ENCODE measurements at regions not wholly inside any gene's neighbourhood (a gene's known extent, or its start where the extent isn't known, plus 50 kb on each side); places are given as distances from the start of the nearest gene placed in this dataset.
"Not testable (repeated sequence)": the region's sequence is repeated elsewhere in the genome, so short reads cannot be mapped to it uniquely, and the experiment has no call there.

GRCh38 chr11:79547256-79547655 lies 106.4 kb upstream of the TENM4 start:
- intact Hi-C loops (cut with micrococcal nuclease), result no loop called here

- intact Hi-C loops (cut with micrococcal nuclease), result no loop called here
Measured at GRCh38 chr11:79546351-79546750, 105.5 kb upstream of the TENM4 start.

- intact Hi-C loops (cut with micrococcal nuclease), result no loop called here
Measured at GRCh38 chr11:79544361-79544760, 103.5 kb upstream of the TENM4 start.

- intact Hi-C loops (cut with micrococcal nuclease), result no loop called here
Measured at GRCh38 chr11:79543101-79543500, 102.3 kb upstream of the TENM4 start.

GRCh38 chr11:79541466-79541865 lies 100.6 kb upstream of the TENM4 start:
- intact Hi-C loops (cut with micrococcal nuclease), result no loop called here

DNA sequence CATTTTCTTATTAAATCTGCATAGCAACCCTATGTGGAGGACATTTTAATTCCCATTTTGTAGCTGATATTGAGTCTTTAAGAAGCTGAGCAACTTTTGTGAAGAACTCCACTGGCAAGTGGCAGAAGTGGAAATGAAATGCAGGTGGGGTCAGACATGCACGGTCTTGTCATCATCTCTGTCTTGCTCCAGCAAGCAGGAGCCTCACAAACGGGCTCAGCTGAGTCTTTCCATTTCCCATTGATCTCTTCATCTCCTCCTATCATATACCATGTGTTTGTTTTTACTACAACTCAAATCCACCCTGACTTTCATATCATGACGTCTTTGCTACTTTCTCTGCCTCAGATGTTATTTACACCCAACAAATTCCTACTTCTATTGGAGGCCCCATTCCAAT lies 97.9 kb upstream of the TENM4 start:
- intact Hi-C loops (cut with micrococcal nuclease), result no loop called here

DNA sequence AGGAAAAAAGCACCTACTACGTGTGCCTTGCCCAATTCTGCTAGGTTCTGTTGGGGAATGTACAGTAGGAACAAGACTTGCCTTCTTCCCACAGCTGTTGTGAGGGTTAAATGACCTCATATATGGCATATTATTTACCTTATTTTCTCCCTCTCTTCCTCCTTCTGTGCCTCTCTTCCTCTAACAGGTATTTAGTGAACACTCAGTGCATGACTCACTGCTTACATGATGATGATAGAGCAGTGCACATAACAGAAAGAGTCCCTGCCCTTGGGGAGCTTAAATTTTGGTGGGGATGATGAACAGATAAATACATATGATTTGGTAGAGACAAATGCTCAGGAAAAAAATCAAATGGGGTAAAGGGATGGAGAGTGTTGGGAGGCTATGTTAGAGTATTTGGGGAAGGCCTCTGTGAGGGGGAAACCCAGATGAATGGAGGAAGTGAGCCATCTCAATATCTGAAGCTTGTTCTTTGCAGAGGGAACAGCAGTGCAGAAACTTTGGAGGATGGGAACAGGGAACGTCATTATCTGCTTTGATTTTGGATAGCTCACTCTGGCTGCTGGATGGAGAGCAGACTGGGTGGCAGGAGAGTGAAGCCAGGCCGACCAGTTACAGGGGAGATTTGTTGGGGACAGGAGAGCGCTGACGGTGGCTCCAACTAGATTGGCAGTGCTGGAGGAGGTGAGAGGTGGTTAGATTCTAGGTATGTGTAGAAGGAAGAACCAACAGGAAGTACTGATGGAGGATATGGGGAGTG lies 95.5 kb upstream of the TENM4 start:
- intact Hi-C loops (cut with micrococcal nuclease), result no loop called here

DNA sequence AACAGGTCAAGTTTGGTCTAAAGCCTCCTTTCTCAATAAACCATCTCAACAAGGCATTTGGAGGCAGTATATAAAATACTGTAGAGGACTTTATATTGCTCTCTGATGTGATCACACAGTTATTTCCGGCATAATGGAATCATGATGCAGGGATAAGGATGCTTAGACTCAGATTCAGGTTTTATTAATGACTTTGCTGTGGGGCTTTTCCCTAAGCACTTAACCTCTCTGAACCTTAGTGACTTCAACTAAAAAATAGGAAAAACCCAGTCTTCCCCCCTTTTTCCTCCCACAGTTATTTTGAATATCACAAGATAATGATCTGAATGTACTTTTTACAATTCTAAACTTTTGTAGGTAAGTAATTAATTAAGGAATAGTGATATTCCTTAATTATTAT lies 94.8 kb upstream of the TENM4 start:
- intact Hi-C loops (cut with micrococcal nuclease), result no loop called here

GRCh38 chr11:79525257-79525656 lies 84.4 kb upstream of the TENM4 start:
- intact Hi-C loops (cut with micrococcal nuclease), result no loop called here

DNA sequence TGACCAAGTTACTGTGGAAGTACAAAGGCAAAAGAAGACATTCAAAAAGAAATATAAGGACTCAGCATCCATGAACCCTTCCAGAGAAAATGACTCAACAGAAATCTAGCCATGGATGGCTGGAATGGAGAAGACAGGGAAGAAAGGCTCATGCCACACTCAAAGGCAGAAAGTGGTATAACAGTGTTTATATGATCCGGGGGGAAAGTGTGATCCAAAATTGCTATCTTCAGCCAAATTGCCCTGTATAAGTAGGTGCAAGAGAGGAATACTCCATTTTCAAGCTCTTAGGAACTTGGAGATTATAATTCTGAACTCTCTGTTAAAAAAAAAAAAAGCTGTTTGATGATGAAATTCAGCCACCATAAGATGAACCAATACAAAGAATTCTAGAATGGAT lies 81.8 kb upstream of the TENM4 start:
- intact Hi-C loops (cut with micrococcal nuclease), result no loop called here

DNA sequence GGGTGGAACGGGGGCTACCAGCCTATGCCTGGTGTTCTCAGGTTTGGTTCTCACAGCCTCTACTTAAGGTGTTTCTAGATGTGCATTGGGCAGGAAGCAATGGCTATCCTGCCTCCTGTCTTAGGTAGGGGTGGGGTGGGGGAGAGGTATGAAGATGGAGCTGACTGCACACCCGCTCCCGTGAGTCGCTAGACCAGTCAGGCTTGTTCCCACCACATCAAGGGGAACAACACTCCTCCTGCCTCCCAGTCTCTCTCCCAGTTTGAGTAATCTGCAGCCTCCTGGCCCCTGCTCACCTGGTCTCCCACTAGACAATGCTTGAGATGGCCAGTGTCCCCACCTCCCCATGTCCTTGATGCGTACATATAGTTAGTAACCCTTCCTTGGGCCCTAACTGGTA lies 79.3 kb upstream of the TENM4 start:
- intact Hi-C loops (cut with micrococcal nuclease), result no loop called here

- intact Hi-C loops (cut with micrococcal nuclease), result no loop called here
Measured at GRCh38 chr11:79515781-79516180, 75.0 kb upstream of the TENM4 start.

DNA sequence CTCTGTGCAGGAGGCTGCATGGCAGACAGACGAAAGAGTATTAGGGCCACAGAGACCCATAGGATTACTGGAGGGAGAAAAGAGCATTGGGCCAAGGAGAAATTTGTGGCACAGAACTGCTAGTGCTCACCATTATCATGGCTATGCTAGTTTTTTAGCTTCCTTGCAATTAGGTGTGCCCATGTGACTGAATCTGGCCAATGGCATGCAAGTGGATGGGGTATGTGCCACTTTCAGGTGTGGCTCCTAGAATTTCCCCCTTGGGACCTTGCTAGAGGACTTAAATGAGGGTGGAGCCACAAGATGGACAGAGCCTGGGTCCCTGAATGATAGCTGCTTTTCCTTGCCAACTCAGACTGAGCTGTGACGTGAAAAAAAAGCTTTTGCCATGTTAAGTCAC lies 73.9 kb upstream of the TENM4 start:
- intact Hi-C loops (cut with micrococcal nuclease), result no loop called here

- intact Hi-C loops (cut with micrococcal nuclease), result no loop called here
Measured at GRCh38 chr11:79514290-79514689, 73.5 kb upstream of the TENM4 start.

- intact Hi-C loops (cut with micrococcal nuclease), result no loop called here
Measured at GRCh38 chr11:79512706-79513469, 72.1 kb upstream of the TENM4 start.

DNA sequence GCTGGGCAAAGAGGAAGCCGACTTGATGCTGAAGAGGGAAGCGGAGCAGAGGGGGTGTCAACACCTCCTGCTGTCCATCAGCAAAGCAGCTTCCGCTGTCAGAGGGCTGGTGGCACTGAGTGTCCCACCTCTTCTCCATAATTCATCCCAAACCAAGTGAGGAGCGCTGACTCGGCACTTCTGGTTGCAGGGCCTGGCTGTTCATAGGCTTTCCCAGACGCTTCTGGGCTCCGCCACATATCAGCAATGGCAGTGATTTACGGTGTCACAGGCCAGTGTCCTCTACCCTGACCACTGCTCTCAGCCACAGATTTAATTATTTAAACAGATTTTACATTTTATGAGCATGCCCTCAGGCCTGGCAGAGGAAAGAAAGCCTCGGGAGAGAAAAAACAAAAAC lies 70.1 kb upstream of the TENM4 start:
- intact Hi-C loops (cut with micrococcal nuclease), result no loop called here

GRCh38 chr11:79508461-79508860 lies 67.6 kb upstream of the TENM4 start:
- intact Hi-C loops (cut with micrococcal nuclease), result no loop called here

GRCh38 chr11:79507706-79508105 lies 66.9 kb upstream of the TENM4 start:
- intact Hi-C loops (cut with micrococcal nuclease), result no loop called here

GRCh38 chr11:79506734-79507344 lies 66.0 kb upstream of the TENM4 start:
- intact Hi-C loops (cut with micrococcal nuclease), result no loop called here

- intact Hi-C loops (cut with micrococcal nuclease), result no loop called here
Measured at GRCh38 chr11:79506124-79506523, 65.3 kb upstream of the TENM4 start.

DNA sequence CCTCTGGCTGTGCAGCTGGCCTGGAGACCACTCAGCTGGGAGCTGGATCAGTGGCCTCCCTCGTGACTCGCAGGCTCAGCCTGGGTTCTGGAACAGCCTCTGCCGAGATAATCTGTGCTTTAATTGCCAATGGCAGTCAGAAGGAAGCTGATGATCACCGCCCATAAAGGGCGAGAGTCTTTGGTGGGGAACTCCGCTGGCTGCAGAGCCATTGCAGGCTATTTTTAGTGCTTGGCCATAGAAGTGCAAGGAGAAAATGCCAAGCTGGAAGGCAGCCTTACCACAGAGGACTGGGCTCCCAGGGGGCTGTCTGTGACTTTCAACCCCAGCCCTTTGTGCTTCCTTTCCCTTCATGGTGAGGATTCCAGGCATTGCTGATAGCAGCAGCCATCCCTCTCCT lies 62.2 kb upstream of the TENM4 start:
- intact Hi-C loops (cut with micrococcal nuclease), result no loop called here

GRCh38 chr11:79501707-79502106 lies 60.9 kb upstream of the TENM4 start:
- intact Hi-C loops (cut with micrococcal nuclease), result no loop called here

- intact Hi-C loops (cut with micrococcal nuclease), result not testable (repeated sequence)
Measured at GRCh38 chr11:79499929-79500328, 59.1 kb upstream of the TENM4 start.
